ENCODE measurements at regions not wholly inside any gene's neighbourhood (a gene's known extent, or its start where the extent isn't known, plus 50 kb on each side); places are given as distances from the start of the nearest gene placed in this dataset.
A peak's percentile ranks its signal among the peaks of the same experiment; 100 is the strongest.

GRCh38 chr10:108203905-108204527 lies 1039.5 kb upstream of the SORCS1 start:
- H3K9me3 ChIP-seq: no peaks in the 10 kb centered on the region
- 87 to 100% methylated on average over 2 to 3 of the region's 3 CpGs for WGBS, 2 donors
- no peak for TF ChIP-seq POLR2A (IDR thresholded peaks at IDR 0.05)
- no peak for TF ChIP-seq CTCF (IDR thresholded peaks at IDR 0.05)

DNA sequence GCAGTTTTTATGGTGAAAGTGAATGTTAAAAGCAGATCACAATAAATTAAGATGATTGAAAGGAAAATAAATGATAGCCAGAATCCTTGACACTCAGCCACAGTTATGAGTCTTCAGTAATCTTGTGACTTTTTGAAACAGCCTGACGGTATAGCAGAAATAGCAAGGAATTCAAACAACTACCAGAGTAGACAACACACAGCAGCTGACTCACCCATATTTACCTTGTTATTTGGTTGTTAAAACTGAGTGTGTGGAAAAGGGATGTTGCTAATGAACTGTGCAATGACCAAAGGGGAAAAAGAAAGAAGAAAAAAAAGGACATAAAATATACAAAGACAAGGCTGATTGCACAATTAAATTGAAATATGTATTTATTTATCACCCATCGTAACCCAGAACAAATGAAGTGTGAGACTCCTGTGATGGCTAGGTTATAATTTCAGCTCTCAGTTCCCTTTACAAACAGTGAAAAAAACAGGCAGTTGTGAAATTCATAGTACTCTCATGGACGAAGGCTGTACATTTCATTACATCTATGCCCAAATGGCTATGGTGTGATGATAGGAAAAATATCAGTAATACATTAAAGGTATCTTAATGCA lies 1023.0 kb upstream of the SORCS1 start:
- Histone ChIP-seq H3K27ac (no peak overlapping the region), H3K4me3 (no peak overlapping the region), H3K9me3 (no peaks in the 10 kb centered on the region), H3K4me1 (no peaks in the 10 kb centered on the region), H3K27me3 (no peaks in the 10 kb centered on the region), H3K36me3 (ENCODE audit: low read depth, missing control alignments) (no peaks in the 10 kb centered on the region)
- TF ChIP-seq POLR2A (IDR thresholded peaks at IDR 0.05) (no peak), CTCF (IDR thresholded peaks at IDR 0.05) (no peak)
- no peak for DNase-seq
- intact Hi-C loops (cut with DNase I; ENCODE audit: low total_unique reads): no loop called here
- WGBS, 2 donors: 53 to 61% methylated on average over 3 of the region's 3 CpGs

More at GRCh38 chr10:108203905-108204527, 1039.5 kb upstream of the SORCS1 start:
- no peaks in the 10 kb centered on the region for H3K27me3 ChIP-seq
- no peak for DNase-seq
- no peaks in the 10 kb centered on the region for H3K36me3 ChIP-seq (ENCODE audit: low read depth, missing control alignments)
- H3K27ac ChIP-seq: no peak overlapping the region
- H3K4me1 ChIP-seq: no peaks in the 10 kb centered on the region
- intact Hi-C loops (cut with DNase I; ENCODE audit: low total_unique reads): no loop called here
- H3K4me3 ChIP-seq: no peak overlapping the region

DNA sequence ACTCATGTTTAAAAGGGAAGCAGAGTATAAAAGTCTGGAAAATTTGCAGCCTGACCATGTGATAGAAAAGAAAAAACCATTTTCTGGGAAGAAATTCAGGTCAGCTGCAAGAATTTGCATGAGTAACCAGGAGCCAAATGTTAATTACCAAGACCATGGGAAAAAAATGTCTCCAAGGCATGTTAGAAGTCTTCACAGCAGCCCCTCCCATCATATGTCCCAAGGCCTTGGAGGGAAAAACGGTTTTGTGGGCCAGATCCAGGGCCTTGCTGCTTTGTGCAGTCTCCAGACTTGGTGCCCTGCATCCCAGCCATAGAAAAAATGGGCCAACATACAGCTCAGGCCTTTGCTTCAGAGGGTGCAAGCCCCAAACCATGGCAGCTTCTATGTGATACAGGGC lies 1019.6 kb upstream of the SORCS1 start:
- H3K27me3 ChIP-seq: no peaks in the 10 kb centered on the region
- TF ChIP-seq POLR2A (IDR thresholded peaks at IDR 0.05): no peak
- TF ChIP-seq CTCF (IDR thresholded peaks at IDR 0.05): no peak
- peak; percentile 50 for DNase-seq
- no peaks in the 10 kb centered on the region for H3K9me3 ChIP-seq
- H3K27ac ChIP-seq: no peak overlapping the region
- no peaks in the 10 kb centered on the region for H3K4me1 ChIP-seq
- WGBS, 2 donors: 0 to 42% methylated on average over 1 of the region's 1 CpG
- no peaks in the 10 kb centered on the region for H3K36me3 ChIP-seq (ENCODE audit: low read depth, missing control alignments)
- H3K4me3 ChIP-seq: no peak overlapping the region
- intact Hi-C loops (cut with DNase I; ENCODE audit: low total_unique reads): no loop called here

- intact Hi-C loops (cut with DNase I; ENCODE audit: low total_unique reads): no loop called here
- no peak for DNase-seq
- Histone ChIP-seq H3K36me3 (ENCODE audit: low read depth, missing control alignments) (no peaks in the 10 kb centered on the region), H3K27ac (no peak overlapping the region), H3K27me3 (no peaks in the 10 kb centered on the region), H3K4me3 (no peak overlapping the region), H3K9me3 (no peaks in the 10 kb centered on the region), H3K4me1 (no peaks in the 10 kb centered on the region)
- WGBS, 2 donors: 77 to 81% methylated on average over 2 of the region's 2 CpGs
- no peak for TF ChIP-seq POLR2A (IDR thresholded peaks at IDR 0.05)
- no peak for TF ChIP-seq CTCF (IDR thresholded peaks at IDR 0.05)
These were observed 1016.4 kb upstream of the SORCS1 start for GRCh38 chr10:108180878-108181277.

DNA sequence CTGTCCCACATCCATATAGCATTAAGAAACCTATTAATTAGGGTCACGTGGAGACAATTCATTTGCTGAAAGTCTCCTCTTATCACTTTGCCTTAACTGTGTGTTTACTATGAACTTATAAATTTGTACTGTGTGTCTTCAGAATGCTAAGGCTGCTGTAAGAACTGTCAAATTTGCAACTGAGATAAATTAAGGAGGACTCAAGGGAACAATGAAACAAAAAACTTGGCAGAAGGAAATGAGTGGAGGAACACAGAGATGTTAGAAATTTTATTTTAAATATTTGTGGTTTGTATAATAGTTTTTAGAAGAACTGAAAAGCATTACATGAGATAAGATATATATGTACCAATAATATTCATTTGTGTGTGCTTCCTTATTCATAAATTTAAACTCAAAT lies 1005.3 kb upstream of the SORCS1 start:
- WGBS, 2 donors: 41 to 49% methylated on average over 1 of the region's 1 CpG
- no peak overlapping the region for H3K27ac ChIP-seq
- no peaks in the 10 kb centered on the region for H3K4me1 ChIP-seq
- H3K9me3 ChIP-seq: no peaks in the 10 kb centered on the region
- TF ChIP-seq POLR2A (IDR thresholded peaks at IDR 0.05) (no peak), CTCF (IDR thresholded peaks at IDR 0.05) (no peak)
- intact Hi-C loops (cut with DNase I; ENCODE audit: low total_unique reads): no loop called here
- H3K4me3 ChIP-seq: no peak overlapping the region
- no peaks in the 10 kb centered on the region for H3K36me3 ChIP-seq (ENCODE audit: low read depth, missing control alignments)
- no peak for DNase-seq
- no peaks in the 10 kb centered on the region for H3K27me3 ChIP-seq

All from testis (tissue), 2 donors.